ENCODE measurements at regions not wholly inside any gene's neighbourhood (a gene's known extent, or its start where the extent isn't known, plus 50 kb on each side); places are given as distances from the start of the nearest gene placed in this dataset.
A peak's percentile ranks its signal among the peaks of the same experiment; 100 is the strongest.
"Not testable (repeated sequence)": the region's sequence is repeated elsewhere in the genome, so short reads cannot be mapped to it uniquely, and the experiment has no call there.

DNA sequence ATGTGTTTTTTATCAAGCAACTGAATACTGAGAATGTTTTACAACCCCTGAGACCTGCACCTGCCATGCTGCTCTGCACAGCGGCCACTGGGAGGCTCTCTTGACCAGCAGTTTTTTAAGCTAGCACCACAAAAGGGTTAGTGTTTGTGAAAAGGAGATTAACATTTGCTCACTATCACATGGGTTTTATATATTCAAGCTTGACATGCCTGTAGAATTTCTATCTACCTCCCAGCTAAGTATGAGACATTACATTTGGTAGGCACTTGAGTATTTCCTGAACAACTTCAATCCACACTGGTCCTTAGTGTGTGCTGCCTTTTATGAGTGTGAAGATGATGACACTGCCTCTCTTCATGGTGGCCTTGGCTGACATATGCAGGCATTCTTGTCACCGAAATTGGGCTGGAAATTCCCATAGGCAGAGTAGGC is 1238.9 kb downstream of the UQCRFS1 start:
- Mint-ChIP-seq H3K27me3 (peaks cover 15 to 21% of the 10 kb centered on the region in 2 donors), H3K9me3 (no peaks in the 10 kb centered on the region), H3K36me3 (no peaks in the 10 kb centered on the region), H3K27ac (no peak overlapping the region), H3K4me1 (ENCODE audit: low read depth in 2 of 2) (no peaks in the 10 kb centered on the region), H3K4me3 (no peak overlapping the region)
- no peak for ATAC-seq
- no peak for DNase-seq (ENCODE audit: low spot score)

- Mint-ChIP-seq H3K36me3 (no peaks in the 10 kb centered on the region), H3K4me1 (ENCODE audit: low read depth in 2 of 2) (no peaks in the 10 kb centered on the region), H3K4me3 (no peak overlapping the region), H3K27ac (no peak overlapping the region), H3K9me3 (no peaks in the 10 kb centered on the region), H3K27me3 (peaks cover 11 to 15% of the 10 kb centered on the region in 2 donors)
- ATAC-seq (peak in 1 of 2 donors; percentile 6), DNase-seq (ENCODE audit: low spot score) (no peak)
These were observed 1240.5 kb downstream of the UQCRFS1 start for GRCh38 chr19:27972291-27973040.

GRCh38 chr19:27971869-27972268 is 1241.1 kb downstream of the UQCRFS1 start:
- ATAC-seq (no peak), DNase-seq (ENCODE audit: low spot score) (no peak)
- H3K4me1 Mint-ChIP-seq (ENCODE audit: low read depth in 2 of 2) = no peaks in the 10 kb centered on the region
- H3K27me3 Mint-ChIP-seq = peaks cover 11 to 20% of the 10 kb centered on the region in 2 donors
- H3K27ac Mint-ChIP-seq = no peak overlapping the region
- H3K9me3 Mint-ChIP-seq = no peaks in the 10 kb centered on the region
- no peak overlapping the region for H3K4me3 Mint-ChIP-seq
- no peaks in the 10 kb centered on the region for H3K36me3 Mint-ChIP-seq

GRCh38 chr19:27971071-27971470 is 1241.9 kb downstream of the UQCRFS1 start:
- H3K4me1 Mint-ChIP-seq (ENCODE audit: low read depth in 2 of 2) = no peaks in the 10 kb centered on the region
- H3K4me3 Mint-ChIP-seq = no peak overlapping the region
- ATAC-seq (no peak), DNase-seq (ENCODE audit: low spot score) (no peak)
- no peaks in the 10 kb centered on the region for H3K9me3 Mint-ChIP-seq
- no peak overlapping the region for H3K27ac Mint-ChIP-seq
- H3K27me3 Mint-ChIP-seq = peaks cover 11 to 20% of the 10 kb centered on the region in 2 donors
- no peaks in the 10 kb centered on the region for H3K36me3 Mint-ChIP-seq

DNA sequence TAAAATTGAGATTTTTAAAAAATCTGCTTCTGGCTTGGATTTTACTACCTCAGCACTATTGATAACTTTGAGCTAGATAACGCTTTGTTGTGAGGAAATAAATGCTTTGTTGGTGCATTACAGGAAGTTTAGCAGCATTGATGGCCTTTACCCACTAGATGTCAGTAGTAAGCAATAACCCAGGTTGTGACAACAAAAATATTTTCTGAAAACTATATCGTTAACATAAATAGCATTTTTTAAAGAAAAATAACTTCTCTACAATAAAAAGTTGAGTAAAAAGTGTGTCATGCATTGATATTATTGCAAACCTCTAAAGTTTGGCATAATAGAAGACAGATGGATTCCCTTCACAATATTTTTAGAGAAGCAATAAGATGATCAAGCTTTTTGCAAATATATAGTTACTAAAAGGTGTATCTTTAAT is 1246.5 kb downstream of the UQCRFS1 start:
- Mint-ChIP-seq H3K27me3 (peaks cover 2 to 7% of the 10 kb centered on the region in 2 donors), H3K4me3 (no peak overlapping the region), H3K36me3 (no peaks in the 10 kb centered on the region), H3K9me3 (no peaks in the 10 kb centered on the region), H3K4me1 (ENCODE audit: low read depth in 2 of 2) (no peaks in the 10 kb centered on the region), H3K27ac (no peak overlapping the region)
- ATAC-seq = no peak
- no peak for DNase-seq (ENCODE audit: low spot score)

DNA sequence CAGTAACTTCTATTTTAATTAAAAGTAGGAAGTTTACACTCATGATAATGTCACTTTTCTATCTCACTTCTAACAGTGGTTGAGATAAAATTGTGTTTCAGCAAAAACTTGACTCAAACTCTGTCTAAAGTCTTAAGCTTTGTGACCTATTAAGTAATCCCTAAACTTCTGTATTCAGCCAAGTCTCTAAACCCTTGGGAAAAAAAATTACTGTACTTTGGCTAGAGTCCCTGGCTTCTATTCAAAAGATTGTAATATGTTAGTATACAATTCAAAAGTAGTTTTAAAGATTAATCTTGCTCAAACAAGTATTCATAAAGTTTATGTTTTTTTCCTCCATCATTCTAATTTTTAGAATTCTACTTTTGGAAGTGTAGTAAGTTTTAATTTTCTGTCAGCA is 1248.8 kb downstream of the UQCRFS1 start:
- Mint-ChIP-seq H3K4me1 (ENCODE audit: low read depth in 2 of 2) (no peaks in the 10 kb centered on the region), H3K27me3 (peaks cover 4 to 8% of the 10 kb centered on the region in 2 donors), H3K36me3 (no peaks in the 10 kb centered on the region), H3K4me3 (no peak overlapping the region), H3K27ac (no peak overlapping the region), H3K9me3 (no peaks in the 10 kb centered on the region)
- ATAC-seq (no peak), DNase-seq (ENCODE audit: low spot score) (no peak)

GRCh38 chr19:27962264-27962663 is 1250.7 kb downstream of the UQCRFS1 start:
- ATAC-seq = no peak

DNA sequence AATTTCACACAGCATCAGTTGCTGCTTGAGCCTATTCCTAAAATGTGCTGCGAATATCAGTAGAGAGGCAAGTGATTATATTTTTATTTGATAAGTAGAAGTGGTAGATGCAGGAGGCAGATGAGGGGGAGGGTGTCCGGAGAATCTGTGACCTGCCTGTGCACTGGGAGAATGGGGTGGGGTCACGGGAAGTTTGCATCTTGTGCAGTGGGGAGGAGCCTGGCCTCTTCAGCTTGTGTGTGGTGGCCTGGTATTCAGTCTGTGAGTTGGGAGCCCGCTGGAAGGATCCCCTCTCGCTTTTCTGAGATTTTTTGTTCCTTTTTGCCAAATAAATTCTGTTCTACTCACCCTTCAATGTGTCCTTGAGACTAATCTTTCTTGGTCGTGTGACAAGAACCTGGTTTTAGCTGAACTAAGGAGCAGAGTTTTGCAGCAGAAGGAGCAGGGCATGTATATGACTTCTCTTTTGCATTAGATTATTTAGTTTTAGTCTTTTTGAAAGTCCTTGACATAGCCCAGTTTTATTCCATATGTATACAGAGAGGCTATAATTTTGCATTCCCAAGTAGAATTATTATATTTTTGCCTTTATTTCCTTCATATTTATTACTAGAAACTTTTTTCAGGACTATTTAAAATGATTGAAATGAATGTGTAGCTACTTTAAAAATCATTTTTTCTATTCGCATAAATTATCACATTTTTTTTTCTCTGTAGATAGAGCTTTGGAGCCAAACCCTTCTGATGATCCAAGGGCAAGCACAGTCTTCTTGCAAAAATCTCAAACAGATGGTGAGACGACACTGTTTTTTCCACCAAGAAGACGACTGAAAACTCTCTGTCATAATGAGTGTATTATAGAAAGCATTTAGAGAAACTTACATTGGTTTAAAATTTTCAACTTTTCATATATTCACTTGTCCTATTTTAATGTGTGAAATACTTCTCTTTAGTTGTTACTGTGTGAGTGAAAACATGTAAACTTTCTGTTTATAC is 1257.2 kb downstream of the UQCRFS1 start:
- Mint-ChIP-seq H3K9me3 (no peaks in the 10 kb centered on the region), H3K27me3 (peaks cover 5 to 11% of the 10 kb centered on the region in 2 donors), H3K4me3 (no peak overlapping the region), H3K4me1 (ENCODE audit: low read depth in 2 of 2) (no peaks in the 10 kb centered on the region), H3K27ac (no peak overlapping the region), H3K36me3 (no peaks in the 10 kb centered on the region)
- DNase-seq (ENCODE audit: low spot score) = no peak
- ATAC-seq = no peak

More at GRCh38 chr19:27962264-27962663, 1250.7 kb downstream of the UQCRFS1 start:
- H3K9me3 Mint-ChIP-seq = no peaks in the 10 kb centered on the region
- peaks cover 8 to 10% of the 10 kb centered on the region in 2 donors for H3K27me3 Mint-ChIP-seq
- no peaks in the 10 kb centered on the region for H3K4me1 Mint-ChIP-seq (ENCODE audit: low read depth in 2 of 2)
- DNase-seq (ENCODE audit: low spot score) = no peak
- H3K27ac Mint-ChIP-seq = no peak overlapping the region
- H3K36me3 Mint-ChIP-seq = no peaks in the 10 kb centered on the region
- H3K4me3 Mint-ChIP-seq = no peak overlapping the region

DNA sequence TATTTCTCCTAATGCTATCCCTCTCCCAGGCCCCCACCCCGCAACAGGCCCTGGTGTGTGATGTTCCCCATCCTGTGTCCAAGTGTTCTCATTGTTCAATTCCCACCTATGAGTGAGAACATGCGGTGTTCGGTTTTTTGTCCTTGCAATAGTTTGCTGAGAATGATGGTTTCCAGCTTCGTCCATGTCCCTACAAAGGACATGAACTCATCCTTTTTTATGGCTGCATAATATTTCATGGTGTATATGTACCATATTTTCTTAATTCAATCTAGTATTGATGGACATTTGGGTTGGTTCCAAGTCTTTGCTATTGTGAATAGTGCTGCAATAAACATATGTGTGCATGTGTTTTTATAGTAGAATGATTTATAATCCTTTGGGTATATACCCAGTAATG is 1270.3 kb downstream of the UQCRFS1 start:
- H3K27ac Mint-ChIP-seq; H3K4me1 Mint-ChIP-seq (ENCODE audit: low read depth in 2 of 2); H3K27me3 Mint-ChIP-seq; ATAC-seq; H3K4me3 Mint-ChIP-seq; H3K36me3 Mint-ChIP-seq; DNase-seq (ENCODE audit: low spot score): not testable (repeated sequence)
- H3K9me3 Mint-ChIP-seq = peaks cover 22% of the 10 kb centered on the region

GRCh38 chr19:27936139-27936538 is 1276.8 kb downstream of the UQCRFS1 start:
- no peak overlapping the region for H3K27ac Mint-ChIP-seq
- peak in 1 of 2 donors; percentile 43 for ATAC-seq
- H3K36me3 Mint-ChIP-seq = no peaks in the 10 kb centered on the region
- no peak for DNase-seq (ENCODE audit: low spot score)
- H3K4me3 Mint-ChIP-seq = no peak overlapping the region
- peaks cover 0 to 2% of the 10 kb centered on the region in 2 donors for H3K27me3 Mint-ChIP-seq
- H3K9me3 Mint-ChIP-seq = peaks cover 8% of the 10 kb centered on the region
- H3K4me1 Mint-ChIP-seq (ENCODE audit: low read depth in 2 of 2) = no peaks in the 10 kb centered on the region

- no peak for DNase-seq (ENCODE audit: low spot score)
- peaks cover 8% of the 10 kb centered on the region for H3K9me3 Mint-ChIP-seq
- no peak for ATAC-seq
These were observed 1277.3 kb downstream of the UQCRFS1 start for GRCh38 chr19:27935669-27936068.

GRCh38 chr19:27929399-27929798 is 1283.6 kb downstream of the UQCRFS1 start:
- Mint-ChIP-seq H3K9me3 (peaks cover 5% of the 10 kb centered on the region), H3K4me1 (ENCODE audit: low read depth in 2 of 2) (no peaks in the 10 kb centered on the region), H3K27ac (no peak overlapping the region), H3K27me3 (no peaks in the 10 kb centered on the region), H3K36me3 (no peaks in the 10 kb centered on the region), H3K4me3 (no peak overlapping the region)
- DNase-seq (ENCODE audit: low spot score) = no peak
- ATAC-seq = no peak

More at GRCh38 chr19:27935669-27936068, 1277.3 kb downstream of the UQCRFS1 start:
- Mint-ChIP-seq H3K4me3 (no peak overlapping the region), H3K36me3 (no peaks in the 10 kb centered on the region), H3K4me1 (ENCODE audit: low read depth in 2 of 2) (no peaks in the 10 kb centered on the region), H3K27me3 (peaks cover 0 to 2% of the 10 kb centered on the region in 2 donors), H3K27ac (no peak overlapping the region)

GRCh38 chr19:27925202-27925601 is 1287.7 kb downstream of the UQCRFS1 start:
- Mint-ChIP-seq H3K27me3 (no peaks in the 10 kb centered on the region), H3K9me3 (peaks cover 12% of the 10 kb centered on the region), H3K36me3 (no peaks in the 10 kb centered on the region), H3K4me3 (no peak overlapping the region), H3K4me1 (ENCODE audit: low read depth in 2 of 2) (no peaks in the 10 kb centered on the region), H3K27ac (no peak overlapping the region)
- no peak for DNase-seq (ENCODE audit: low spot score)
- ATAC-seq = no peak

- H3K4me3 Mint-ChIP-seq = no peak overlapping the region
- H3K4me1 Mint-ChIP-seq (ENCODE audit: low read depth in 2 of 2) = no peaks in the 10 kb centered on the region
- DNase-seq (ENCODE audit: low spot score) (no peak), ATAC-seq (no peak)
- no peak overlapping the region for H3K27ac Mint-ChIP-seq
- H3K36me3 Mint-ChIP-seq = no peaks in the 10 kb centered on the region
- H3K27me3 Mint-ChIP-seq = no peaks in the 10 kb centered on the region
- peaks cover 16% of the 10 kb centered on the region for H3K9me3 Mint-ChIP-seq
These were observed 1290.0 kb downstream of the UQCRFS1 start for GRCh38 chr19:27922970-27923369.
